HG03039 (cell line): ENCODE measurements at regions not wholly inside any gene's neighbourhood (a gene's known extent, or its start where the extent isn't known, plus 50 kb on each side); places are given as distances from the start of the nearest gene placed in this dataset.

ENCODE experiments used
- ATAC-seq: cut with Tn5 transposase; IDR thresholded peaks from one replicate; pipeline ENCODE4 v1.9.1; 2021; ENCODE audit warnings: mild to moderate bottlenecking, moderate library complexity; ENCODE audit not compliant: unreplicated experiment

- no peak for ATAC-seq
Measured at GRCh38 chr17:56737421-56738161, 96.1 kb downstream of the C17orf67 start.

- no peak for ATAC-seq
Measured at GRCh38 chr17:56739376-56739775, 94.3 kb downstream of the C17orf67 start.

DNA sequence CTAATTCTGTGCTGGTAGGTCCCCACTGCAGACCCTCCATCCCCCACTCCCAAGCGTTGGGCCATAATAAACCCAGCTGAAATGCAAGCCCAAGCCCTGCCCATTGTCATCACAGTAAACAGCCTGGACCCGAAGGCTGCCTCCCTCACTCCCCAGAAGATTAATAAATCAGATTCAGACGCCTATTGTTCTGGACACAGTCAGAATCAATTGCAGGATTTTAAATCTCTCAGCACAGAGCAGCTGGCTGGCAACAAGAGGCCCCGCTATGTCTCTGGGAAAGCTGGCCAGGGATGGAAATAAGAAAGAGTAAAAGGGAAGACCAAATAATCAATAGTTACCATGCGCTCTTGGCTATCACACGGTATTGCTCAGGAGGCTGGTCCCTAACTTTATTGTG, 93.9 kb downstream of the C17orf67 start:
- ATAC-seq: no peak

- no peak for ATAC-seq
Measured at GRCh38 chr17:56740481-56740880, 93.2 kb downstream of the C17orf67 start.
